Smooth muscle cell (in vitro differentiated cells): ENCODE measurements at regions not wholly inside any gene's neighbourhood (a gene's known extent, or its start where the extent isn't known, plus 50 kb on each side); places are given as distances from the start of the nearest gene placed in this dataset.

Source experiments
- DNase-seq: peaks from one replicate; lab custom pipeline; 2025; ENCODE audit not compliant: unreplicated experiment; lab: John Stamatoyannopoulos, UW
- H2AFZ ChIP-seq: fragments of 200-600 bp; sonication (generic); 2 replicates; pipeline ENCODE4 v1.6.0; 2016; ENCODE audit warnings: antibody characterized with exemption, low read depth, mild to moderate bottlenecking
- H3F3A ChIP-seq: fragments of 200-600 bp; sonication (generic); 2 replicates; pipeline ENCODE4 v1.6.0; 2017; ENCODE audit warnings: antibody characterized with exemption, low read depth
- H3K27ac ChIP-seq: fragments of 200-600 bp; sonication (generic); 2 replicates; pipeline ENCODE4 v1.5.1; 2016; ENCODE audit warnings: low read depth, mild to moderate bottlenecking
- H3K27me3 ChIP-seq: fragments of 200-600 bp; sonication (generic); 2 replicates; pipeline ENCODE4 v1.6.1; 2016; ENCODE audit warnings: low read depth, mild to moderate bottlenecking
- H3K36me3 ChIP-seq: fragments of 200-600 bp; sonication (generic); 2 replicates; pipeline ENCODE4 v1.5.1; 2016; ENCODE audit warnings: low read depth
- H3K4me1 ChIP-seq: fragments of 200-600 bp; sonication (generic); 2 replicates; pipeline ENCODE4 v1.5.1; 2016; ENCODE audit warnings: low read depth
- H3K4me2 ChIP-seq: fragments of 200-600 bp; sonication (generic); 2 replicates; pipeline ENCODE4 v1.6.0; 2016; ENCODE audit warnings: mild to moderate bottlenecking
- H3K4me3 ChIP-seq: fragments of 200-600 bp; sonication (generic); 2 replicates; pipeline ENCODE4 v1.5.1; 2016; ENCODE audit warnings: mild to moderate bottlenecking
- H3K79me2 ChIP-seq: fragments of 200-600 bp; sonication (generic); 2 replicates; pipeline ENCODE4 v1.6.0; 2016; ENCODE audit warnings: low read depth, mild to moderate bottlenecking
- H3K9ac ChIP-seq: fragments of 200-600 bp; sonication (generic); 2 replicates; pipeline ENCODE4 v1.6.0; 2016; ENCODE audit warnings: low read depth
- H3K9me3 ChIP-seq: fragments of 200-600 bp; sonication (generic); replicated peaks from 2 replicates; pipeline ENCODE4 v1.5.1; 2016; ENCODE audit warnings: low read depth
- H4K20me1 ChIP-seq: fragments of 200-600 bp; sonication (generic); 2 replicates; pipeline ENCODE4 v1.6.0; 2016; ENCODE audit warnings: low read depth
- CTCF ChIP-seq: fragments of 200-600 bp; sonication (generic); IDR thresholded peaks from 2 replicates; pipeline ENCODE4 v1.5.1; 2017; ENCODE audit warnings: borderline replicate concordance, mild to moderate bottlenecking, antibody characterized with exemption; ENCODE audit not compliant: insufficient read depth, poor library complexity, severe bottlenecking
- WGBS: methylation state at CpG from one replicate; pipeline ENCODE4 v1.1.7; 2016; ENCODE audit warnings: low lambda C conversion rate; 5-methylcytosine and 5-hydroxymethylcytosine counted together

DNA sequence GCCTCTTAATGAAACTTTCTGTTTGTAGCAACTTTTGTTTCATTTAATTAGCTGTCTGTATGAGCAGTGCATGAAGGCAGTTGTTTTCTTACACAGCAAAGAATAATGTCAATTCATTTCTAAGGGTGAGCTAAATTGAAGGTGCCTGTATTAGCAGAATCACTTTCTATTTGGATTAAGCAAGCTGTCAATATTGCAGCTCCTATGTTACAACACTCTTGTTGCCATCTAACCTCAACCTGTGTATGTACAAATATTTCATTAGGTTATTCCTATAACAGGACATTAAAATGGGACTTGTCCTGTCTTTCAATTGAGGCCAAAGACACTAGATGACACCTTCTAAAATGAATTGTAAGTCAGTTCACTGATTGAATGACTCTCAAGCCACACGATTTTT is 647.5 kb downstream of the UTRN start:
- H3K27ac ChIP-seq = no peak overlapping the region
- H3K9me3 ChIP-seq = no peaks in the 10 kb centered on the region
- no peaks in the 10 kb centered on the region for H3K36me3 ChIP-seq
- H3K9ac ChIP-seq = no peak overlapping the region
- H4K20me1 ChIP-seq = no peaks in the 10 kb centered on the region
- WGBS = 89% methylated on average over 1 of the region's 1 CpG
- H3K4me1 ChIP-seq = no peaks in the 10 kb centered on the region
- no peak overlapping the region for H3K4me3 ChIP-seq
- no peaks in the 10 kb centered on the region for H3F3A ChIP-seq
- no peak for DNase-seq
- no peak overlapping the region for H3K4me2 ChIP-seq
- H2AFZ ChIP-seq = no peak overlapping the region
- no peak for TF ChIP-seq CTCF
- H3K27me3 ChIP-seq = no peaks in the 10 kb centered on the region
- H3K79me2 ChIP-seq = no peaks in the 10 kb centered on the region

DNA sequence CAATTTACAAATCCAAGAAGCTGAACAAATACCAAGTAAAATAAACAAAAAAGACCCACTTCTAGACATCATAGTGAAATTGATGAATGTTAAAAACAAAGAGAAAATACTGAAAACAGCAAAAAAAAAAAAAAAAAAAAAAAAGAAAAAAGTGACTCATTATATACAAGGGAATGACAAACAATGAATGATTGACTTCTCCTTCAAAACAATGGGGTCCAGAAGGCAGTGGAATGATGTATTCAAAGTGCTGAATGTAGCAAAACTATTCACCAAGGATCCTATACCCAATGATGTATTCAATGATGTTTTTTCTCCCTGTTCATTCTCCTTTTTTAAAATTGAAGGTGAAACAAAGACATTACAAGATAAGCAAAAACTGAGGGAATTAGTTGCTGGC is 650.0 kb downstream of the UTRN start:
- no peak overlapping the region for H3K4me3 ChIP-seq

DNA sequence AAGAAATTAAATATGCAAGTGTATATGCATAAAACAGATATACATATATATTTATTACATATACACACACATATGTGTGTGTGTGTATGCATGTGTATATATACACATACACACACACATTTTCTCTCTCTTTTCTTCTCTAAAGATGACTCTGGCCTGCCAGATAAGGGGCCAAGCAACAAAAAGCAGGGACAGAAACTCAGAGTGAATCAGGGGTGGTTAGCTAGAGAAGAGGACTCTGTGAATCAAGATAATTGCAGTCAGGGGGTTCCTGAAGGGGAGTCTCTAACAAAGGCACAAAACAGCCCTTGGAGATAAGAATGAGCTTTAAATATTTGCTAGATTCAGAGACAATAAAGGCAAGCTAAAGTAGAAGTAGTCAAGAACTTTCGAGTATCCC is 650.5 kb downstream of the UTRN start:
- no peak overlapping the region for H3K9ac ChIP-seq
- no peak overlapping the region for H2AFZ ChIP-seq
- no peak for TF ChIP-seq CTCF
- no peak overlapping the region for H3K4me2 ChIP-seq
- H3K9me3 ChIP-seq = no peaks in the 10 kb centered on the region
- H3F3A ChIP-seq = no peaks in the 10 kb centered on the region
- no peaks in the 10 kb centered on the region for H3K27me3 ChIP-seq
- WGBS = 93% methylated on average over 1 of the region's 1 CpG
- no peaks in the 10 kb centered on the region for H3K79me2 ChIP-seq
- DNase-seq = no peak
- H3K36me3 ChIP-seq = no peaks in the 10 kb centered on the region
- H3K27ac ChIP-seq = no peak overlapping the region
- no peaks in the 10 kb centered on the region for H4K20me1 ChIP-seq
- H3K4me3 ChIP-seq = no peak overlapping the region
- no peaks in the 10 kb centered on the region for H3K4me1 ChIP-seq

More for the DNA sequence above, 650.0 kb downstream of the UTRN start:
- Histone ChIP-seq H3K27me3 (no peaks in the 10 kb centered on the region), H4K20me1 (no peaks in the 10 kb centered on the region), H3K79me2 (no peaks in the 10 kb centered on the region), H3F3A (no peaks in the 10 kb centered on the region), H3K4me1 (no peaks in the 10 kb centered on the region), H3K9me3 (no peaks in the 10 kb centered on the region), H2AFZ (no peak overlapping the region), H3K9ac (no peak overlapping the region), H3K36me3 (no peaks in the 10 kb centered on the region), H3K27ac (no peak overlapping the region), H3K4me2 (no peak overlapping the region)
- DNase-seq = no peak
- TF ChIP-seq CTCF = no peak

DNA sequence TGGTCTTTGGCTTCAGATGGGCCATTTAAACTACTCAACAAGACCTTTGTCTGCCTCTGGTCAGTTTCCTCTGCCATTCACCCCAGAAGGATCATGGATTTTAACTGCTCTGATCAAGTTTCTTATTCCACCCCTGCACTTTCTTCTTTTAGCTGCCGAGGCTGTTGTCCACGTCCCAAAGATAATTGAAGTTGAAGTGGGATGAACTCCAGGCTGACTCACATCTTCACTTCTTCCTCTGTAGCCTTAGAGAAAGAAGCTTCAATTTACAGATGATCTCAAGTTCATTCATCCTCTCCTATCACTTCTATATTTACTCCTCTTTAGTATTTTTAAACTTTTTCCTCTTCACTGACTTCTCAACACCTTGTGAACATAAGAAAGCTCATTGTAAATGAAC is 651.6 kb downstream of the UTRN start:
- Histone ChIP-seq H3K9me3 (no peaks in the 10 kb centered on the region), H3K4me3 (no peak overlapping the region), H3K36me3 (no peaks in the 10 kb centered on the region), H3K79me2 (no peaks in the 10 kb centered on the region), H3K9ac (no peak overlapping the region), H3K4me1 (no peaks in the 10 kb centered on the region), H4K20me1 (no peaks in the 10 kb centered on the region), H3F3A (no peaks in the 10 kb centered on the region), H3K4me2 (no peak overlapping the region), H3K27ac (no peak overlapping the region), H2AFZ (no peak overlapping the region), H3K27me3 (no peaks in the 10 kb centered on the region)
- WGBS = 39% methylated on average over 2 of the region's 2 CpGs
- no peak for DNase-seq
- TF ChIP-seq CTCF = no peak
